ENCODE measurements at regions not wholly inside any gene's neighbourhood (a gene's known extent, or its start where the extent isn't known, plus 50 kb on each side); places are given as distances from the start of the nearest gene placed in this dataset.

DNA sequence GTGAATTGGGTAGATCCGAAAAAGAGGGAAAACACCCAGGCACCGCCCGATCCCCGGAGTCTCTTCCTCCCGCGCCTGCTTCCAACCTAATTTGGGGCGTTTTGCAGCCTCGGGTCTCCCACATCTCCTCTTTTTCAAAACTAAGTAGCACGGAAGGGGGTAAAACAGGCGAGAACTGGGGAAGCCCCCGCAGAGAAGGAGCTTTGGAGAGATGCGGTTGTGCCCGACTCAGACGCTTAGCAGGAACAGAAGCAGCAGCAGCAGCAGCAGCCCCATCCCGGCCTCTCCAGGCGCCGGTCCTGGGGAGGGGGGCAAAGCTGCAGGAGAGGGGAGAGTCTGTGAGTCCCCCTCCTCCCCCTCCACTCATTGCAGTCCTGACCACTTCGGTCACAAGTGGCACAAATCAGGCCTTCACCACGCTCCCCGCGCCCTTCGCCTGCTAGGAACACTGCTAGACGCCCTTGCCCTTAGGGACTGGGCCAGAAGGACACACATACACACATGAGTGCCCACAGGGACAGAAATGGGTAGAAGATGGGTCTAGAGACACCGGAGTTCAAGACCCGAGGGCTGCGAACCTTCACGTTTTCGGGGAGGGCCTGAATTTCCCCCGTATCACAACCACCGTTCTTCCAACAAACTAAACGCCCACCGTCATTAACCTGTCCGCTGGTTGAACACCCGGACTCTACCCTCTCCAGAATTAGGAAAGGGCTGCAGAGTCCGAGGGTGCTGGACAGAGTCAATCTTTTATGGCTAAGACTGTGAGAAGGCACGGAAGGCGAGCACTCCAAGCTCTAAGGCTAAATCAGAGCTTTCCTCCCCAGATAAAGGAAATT is 98.3 kb upstream of the HSD17B12 start:
- Histone ChIP-seq H3K4me3 (no peak overlapping the region), H3K36me3 (replicated peaks; ENCODE audit: insufficient read depth, low read depth) (no peaks in the 10 kb centered on the region), H3K4me2 (peak overlapping the region; percentile 100), H3K9me2 (replicated peaks; ENCODE audit: insufficient read depth) (no peaks in the 10 kb centered on the region), H3K27ac (no peak overlapping the region), H4K20me1 (ENCODE audit: insufficient read depth, poor library complexity, severe bottlenecking) (no peaks in the 10 kb centered on the region), H3K79me2 (no peaks in the 10 kb centered on the region), H3K27me3 (peaks cover 93% of the 10 kb centered on the region), H3K4me1 (ENCODE audit: insufficient read depth) (peaks cover 4% of the 10 kb centered on the region), H2AFZ (no peak overlapping the region), H3K9me3 (ENCODE audit: low read depth) (no peaks in the 10 kb centered on the region)
- 10% methylated on average over 37 of the region's 37 CpGs for WGBS (ENCODE audit: low lambda C conversion rate, missing lambda C conversion rate)
- TF ChIP-seq EZH2 (IDR thresholded peaks at IDR 0.05; ENCODE audit: borderline replicate concordance) (peak; percentile 10), EZH2phosphoT487 (IDR thresholded peaks at IDR 0.05; ENCODE audit: low read depth, severe bottlenecking, unreplicated experiment) (peak; percentile 14)
- TF ChIP-seq, protein P1, sequence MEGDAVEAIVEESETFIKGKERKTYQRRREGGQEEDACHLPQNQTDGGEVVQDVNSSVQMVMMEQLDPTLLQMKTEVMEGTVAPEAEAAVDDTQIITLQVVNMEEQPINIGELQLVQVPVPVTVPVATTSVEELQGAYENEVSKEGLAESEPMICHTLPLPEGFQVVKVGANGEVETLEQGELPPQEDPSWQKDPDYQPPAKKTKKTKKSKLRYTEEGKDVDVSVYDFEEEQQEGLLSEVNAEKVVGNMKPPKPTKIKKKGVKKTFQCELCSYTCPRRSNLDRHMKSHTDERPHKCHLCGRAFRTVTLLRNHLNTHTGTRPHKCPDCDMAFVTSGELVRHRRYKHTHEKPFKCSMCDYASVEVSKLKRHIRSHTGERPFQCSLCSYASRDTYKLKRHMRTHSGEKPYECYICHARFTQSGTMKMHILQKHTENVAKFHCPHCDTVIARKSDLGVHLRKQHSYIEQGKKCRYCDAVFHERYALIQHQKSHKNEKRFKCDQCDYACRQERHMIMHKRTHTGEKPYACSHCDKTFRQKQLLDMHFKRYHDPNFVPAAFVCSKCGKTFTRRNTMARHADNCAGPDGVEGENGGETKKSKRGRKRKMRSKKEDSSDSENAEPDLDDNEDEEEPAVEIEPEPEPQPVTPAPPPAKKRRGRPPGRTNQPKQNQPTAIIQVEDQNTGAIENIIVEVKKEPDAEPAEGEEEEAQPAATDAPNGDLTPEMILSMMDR (IDR thresholded peaks at IDR 0.05; ENCODE audit: poor library complexity), result no peak
- DNase-seq (ENCODE audit: low spot score), result no peak

DNA sequence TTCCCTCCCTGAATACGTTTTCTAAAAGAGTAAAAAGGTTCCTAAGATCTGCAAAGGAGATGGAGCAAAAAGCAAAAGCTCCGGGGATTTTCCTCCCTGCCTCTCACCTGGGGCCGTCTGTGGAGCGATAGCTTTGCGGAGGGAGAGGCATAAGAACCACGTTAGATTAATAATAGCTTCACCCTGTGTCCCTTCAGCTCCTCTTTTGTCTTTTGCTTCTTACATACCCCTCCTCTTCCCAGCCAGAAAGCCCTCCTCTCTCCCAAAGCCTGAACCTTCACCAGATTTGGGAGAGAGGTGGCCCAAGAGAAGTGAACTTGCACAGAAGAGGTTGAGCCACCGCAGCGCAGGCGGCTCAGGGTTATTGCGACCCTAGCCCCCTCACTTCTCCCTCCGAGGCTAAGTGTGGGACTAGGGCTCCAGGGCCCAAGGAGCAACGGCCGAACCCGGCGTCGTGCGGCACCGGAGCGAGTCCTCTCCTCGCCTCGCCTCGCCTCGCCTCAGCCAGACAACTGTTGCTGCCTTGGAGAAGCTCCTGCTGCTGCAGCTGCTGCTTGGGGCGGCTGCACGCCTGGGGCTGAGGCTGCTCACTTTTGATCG is 97.6 kb upstream of the HSD17B12 start:
- Histone ChIP-seq H3K36me3 (replicated peaks; ENCODE audit: insufficient read depth, low read depth) (no peaks in the 10 kb centered on the region), H3K4me1 (ENCODE audit: insufficient read depth) (peaks cover 4% of the 10 kb centered on the region), H3K79me2 (no peaks in the 10 kb centered on the region), H3K27ac (no peak overlapping the region), H2AFZ (no peak overlapping the region), H4K20me1 (ENCODE audit: insufficient read depth, poor library complexity, severe bottlenecking) (no peaks in the 10 kb centered on the region), H3K27me3 (peaks cover 93% of the 10 kb centered on the region), H3K4me2 (no peak overlapping the region), H3K9me3 (ENCODE audit: low read depth) (no peaks in the 10 kb centered on the region), H3K9me2 (replicated peaks; ENCODE audit: insufficient read depth) (no peaks in the 10 kb centered on the region), H3K4me3 (no peak overlapping the region)
- no peak for DNase-seq (ENCODE audit: low spot score)
- WGBS (ENCODE audit: low lambda C conversion rate, missing lambda C conversion rate), result 8% methylated on average over 26 of the region's 26 CpGs
- TF ChIP-seq EZH2 (IDR thresholded peaks at IDR 0.05; ENCODE audit: borderline replicate concordance) (peak; percentile 77), EZH2phosphoT487 (IDR thresholded peaks at IDR 0.05; ENCODE audit: low read depth, severe bottlenecking, unreplicated experiment) (no peak)
- TF ChIP-seq, protein P1 (IDR thresholded peaks at IDR 0.05; ENCODE audit: poor library complexity), result no peak

DNA sequence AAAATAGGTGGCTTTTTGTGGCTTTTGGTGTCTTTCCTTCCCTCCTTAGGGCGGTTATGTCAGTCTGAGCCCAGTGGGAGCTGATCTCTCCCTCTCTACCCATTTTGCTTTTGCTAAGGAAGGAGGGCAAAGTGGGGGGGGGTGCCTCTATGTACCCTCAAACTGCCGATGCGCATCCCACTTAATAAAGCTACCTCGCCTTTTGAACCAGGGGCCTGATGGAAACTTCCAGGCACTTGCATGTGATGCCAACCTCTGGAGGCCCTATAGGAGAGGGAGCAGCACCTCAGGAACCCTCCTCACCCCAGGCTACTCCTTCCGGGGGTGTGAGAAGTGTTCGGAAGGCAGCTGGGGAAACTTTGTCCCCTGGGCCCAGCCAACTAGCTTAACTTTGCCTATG is 97.0 kb upstream of the HSD17B12 start:
- Histone ChIP-seq H2AFZ (no peak overlapping the region), H3K9me3 (ENCODE audit: low read depth) (no peaks in the 10 kb centered on the region), H3K27ac (no peak overlapping the region), H3K79me2 (no peaks in the 10 kb centered on the region), H3K4me3 (no peak overlapping the region), H3K36me3 (replicated peaks; ENCODE audit: insufficient read depth, low read depth) (no peaks in the 10 kb centered on the region), H3K4me1 (ENCODE audit: insufficient read depth) (peaks cover 4% of the 10 kb centered on the region), H3K4me2 (no peak overlapping the region), H3K27me3 (peaks cover 88% of the 10 kb centered on the region), H4K20me1 (ENCODE audit: insufficient read depth, poor library complexity, severe bottlenecking) (no peaks in the 10 kb centered on the region), H3K9me2 (replicated peaks; ENCODE audit: insufficient read depth) (no peaks in the 10 kb centered on the region)
- TF ChIP-seq EZH2 (IDR thresholded peaks at IDR 0.05; ENCODE audit: borderline replicate concordance), result no peak
- TF ChIP-seq, protein P1 (IDR thresholded peaks at IDR 0.05; ENCODE audit: poor library complexity), result no peak
- TF ChIP-seq EZH2phosphoT487 (IDR thresholded peaks at IDR 0.05; ENCODE audit: low read depth, severe bottlenecking, unreplicated experiment), result no peak
- no peak for DNase-seq (ENCODE audit: low spot score)
- 50% methylated on average over 6 of the region's 6 CpGs for WGBS (ENCODE audit: low lambda C conversion rate, missing lambda C conversion rate)

All from hepatocyte (in vitro differentiated cells).